ENCODE measurements at regions not wholly inside any gene's neighbourhood (a gene's known extent, or its start where the extent isn't known, plus 50 kb on each side); places are given as distances from the start of the nearest gene placed in this dataset.

GRCh38 chr6:98470821-98471220, 363.6 kb upstream of the POU3F2 start:
- TF ChIP-seq CTCF (IDR thresholded peaks at IDR 0.05), result no peak
- no peak for TF ChIP-seq POLR2A (IDR thresholded peaks at IDR 0.05)
- Histone ChIP-seq H3K27ac (no peak overlapping the region), H3K36me3 (replicated peaks in 1 of 2; ENCODE audit: insufficient read depth in 1 of 2, low read depth in 2 of 2) (no peaks in the 10 kb centered on the region), H3K27me3 (no peaks in the 10 kb centered on the region), H3K9me3 (peaks cover 0 to 6% (median 0%) of the 10 kb centered on the region in 3 donors), H3K4me3 (no peak overlapping the region), H3K4me1 (no peaks in the 10 kb centered on the region)
- WGBS, 2 donors, result 75 to 90% methylated on average over 1 of the region's 1 CpG
- no peak for DNase-seq
- ATAC-seq, result no peak
- intact Hi-C loops (cut with DNase I), result no loop called here

GRCh38 chr6:98471444-98471843, 362.9 kb upstream of the POU3F2 start:
- no peaks in the 10 kb centered on the region for H3K4me1 ChIP-seq
- no peak overlapping the region for H3K27ac ChIP-seq
- H3K9me3 ChIP-seq, result peaks cover 0 to 6% (median 0%) of the 10 kb centered on the region in 3 donors
- H3K36me3 ChIP-seq (replicated peaks in 1 of 2; ENCODE audit: insufficient read depth in 1 of 2, low read depth in 2 of 2), result no peaks in the 10 kb centered on the region
- intact Hi-C loops (cut with DNase I), result no loop called here
- DNase-seq (no peak), ATAC-seq (no peak)
- H3K27me3 ChIP-seq, result no peaks in the 10 kb centered on the region
- H3K4me3 ChIP-seq, result no peak overlapping the region
- no peak for TF ChIP-seq POLR2A (IDR thresholded peaks at IDR 0.05)

- Histone ChIP-seq H3K4me3 (no peak overlapping the region), H3K27ac (no peak overlapping the region), H3K4me1 (no peaks in the 10 kb centered on the region), H3K27me3 (no peaks in the 10 kb centered on the region), H3K36me3 (replicated peaks in 1 of 2; ENCODE audit: insufficient read depth in 1 of 2, low read depth in 2 of 2) (no peaks in the 10 kb centered on the region), H3K9me3 (no peaks in the 10 kb centered on the region)
- intact Hi-C loops (cut with DNase I), result no loop called here
- no peak for DNase-seq
- ATAC-seq, result no peak
- WGBS, 2 donors, result 34 to 37% methylated on average over 2 of the region's 2 CpGs
- TF ChIP-seq POLR2A (IDR thresholded peaks at IDR 0.05) (no peak), CTCF (IDR thresholded peaks at IDR 0.05) (no peak)
Measured at GRCh38 chr6:98477231-98477630, 357.1 kb upstream of the POU3F2 start.

GRCh38 chr6:98484696-98485095, 349.7 kb upstream of the POU3F2 start:
- TF ChIP-seq CTCF (IDR thresholded peaks at IDR 0.05), result no peak
- no peak for TF ChIP-seq POLR2A (IDR thresholded peaks at IDR 0.05)
- intact Hi-C loops (cut with DNase I), result no loop called here
- no peaks in the 10 kb centered on the region for H3K9me3 ChIP-seq
- no peaks in the 10 kb centered on the region for H3K36me3 ChIP-seq (replicated peaks in 1 of 2; ENCODE audit: insufficient read depth in 1 of 2, low read depth in 2 of 2)
- H3K27ac ChIP-seq, result no peak overlapping the region
- WGBS, 2 donors, result 52 to 62% methylated on average over 6 of the region's 6 CpGs
- no peak for ATAC-seq
- no peaks in the 10 kb centered on the region for H3K27me3 ChIP-seq
- no peaks in the 10 kb centered on the region for H3K4me1 ChIP-seq
- DNase-seq, result no peak
- no peak overlapping the region for H3K4me3 ChIP-seq

- Histone ChIP-seq H3K27me3 (no peaks in the 10 kb centered on the region), H3K4me1 (no peaks in the 10 kb centered on the region), H3K4me3 (no peak overlapping the region), H3K9me3 (no peaks in the 10 kb centered on the region), H3K36me3 (replicated peaks in 1 of 2; ENCODE audit: insufficient read depth in 1 of 2, low read depth in 2 of 2) (no peaks in the 10 kb centered on the region), H3K27ac (no peak overlapping the region)
- intact Hi-C loops (cut with DNase I), result no loop called here
- no peak for TF ChIP-seq POLR2A (IDR thresholded peaks at IDR 0.05)
- no peak for ATAC-seq
- DNase-seq, result no peak
Measured at GRCh38 chr6:98485593-98485992, 348.8 kb upstream of the POU3F2 start.

- Histone ChIP-seq H3K27me3 (no peaks in the 10 kb centered on the region), H3K9me3 (no peaks in the 10 kb centered on the region), H3K4me1 (no peaks in the 10 kb centered on the region), H3K4me3 (no peak overlapping the region), H3K27ac (no peak overlapping the region), H3K36me3 (replicated peaks in 1 of 2; ENCODE audit: insufficient read depth in 1 of 2, low read depth in 2 of 2) (no peaks in the 10 kb centered on the region)
- 11 to 14% methylated on average over 2 of the region's 2 CpGs for WGBS, 2 donors
- DNase-seq, result no peak
- no peak for TF ChIP-seq POLR2A (IDR thresholded peaks at IDR 0.05)
- no peak for TF ChIP-seq CTCF (IDR thresholded peaks at IDR 0.05)
- no peak for ATAC-seq
- intact Hi-C loops (cut with DNase I), result no loop called here
Measured at GRCh38 chr6:98486057-98486456, 348.3 kb upstream of the POU3F2 start.
